Neural progenitor cell (in vitro differentiated cells): ENCODE measurements at regions not wholly inside any gene's neighbourhood (a gene's known extent, or its start where the extent isn't known, plus 50 kb on each side); places are given as distances from the start of the nearest gene placed in this dataset.

Experiments
- EZH2 ChIP-seq: fragments of 200-600 bp; sonication (generic); IDR thresholded peaks from 2 replicates; pipeline ENCODE4 v1.6.1; 2017; ENCODE audit warnings: antibody characterized with exemption, mild to moderate bottlenecking, moderate library complexity
- EZH2phosphoT487 ChIP-seq: fragments of 200-600 bp; sonication (generic); IDR thresholded peaks from 2 replicates; pipeline ENCODE4 v1.6.1; 2017; ENCODE audit warnings: antibody characterized with exemption
- TF ChIP-seq, protein P1 (sequence below): fragments of 200-600 bp; sonication (generic); IDR thresholded peaks from 2 replicates; pipeline ENCODE4 v1.5.1; 2017; ENCODE audit warnings: antibody characterized with exemption, mild to moderate bottlenecking

- TF ChIP-seq, protein P1, sequence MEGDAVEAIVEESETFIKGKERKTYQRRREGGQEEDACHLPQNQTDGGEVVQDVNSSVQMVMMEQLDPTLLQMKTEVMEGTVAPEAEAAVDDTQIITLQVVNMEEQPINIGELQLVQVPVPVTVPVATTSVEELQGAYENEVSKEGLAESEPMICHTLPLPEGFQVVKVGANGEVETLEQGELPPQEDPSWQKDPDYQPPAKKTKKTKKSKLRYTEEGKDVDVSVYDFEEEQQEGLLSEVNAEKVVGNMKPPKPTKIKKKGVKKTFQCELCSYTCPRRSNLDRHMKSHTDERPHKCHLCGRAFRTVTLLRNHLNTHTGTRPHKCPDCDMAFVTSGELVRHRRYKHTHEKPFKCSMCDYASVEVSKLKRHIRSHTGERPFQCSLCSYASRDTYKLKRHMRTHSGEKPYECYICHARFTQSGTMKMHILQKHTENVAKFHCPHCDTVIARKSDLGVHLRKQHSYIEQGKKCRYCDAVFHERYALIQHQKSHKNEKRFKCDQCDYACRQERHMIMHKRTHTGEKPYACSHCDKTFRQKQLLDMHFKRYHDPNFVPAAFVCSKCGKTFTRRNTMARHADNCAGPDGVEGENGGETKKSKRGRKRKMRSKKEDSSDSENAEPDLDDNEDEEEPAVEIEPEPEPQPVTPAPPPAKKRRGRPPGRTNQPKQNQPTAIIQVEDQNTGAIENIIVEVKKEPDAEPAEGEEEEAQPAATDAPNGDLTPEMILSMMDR = no peak
- TF ChIP-seq EZH2phosphoT487 (no peak), EZH2 (no peak)
Observed at GRCh38 chr2:225932811-225933413, 533.4 kb downstream of the NYAP2 start.
